Osteoblast (primary cell): ENCODE measurements at regions not wholly inside any gene's neighbourhood (a gene's known extent, or its start where the extent isn't known, plus 50 kb on each side); places are given as distances from the start of the nearest gene placed in this dataset.

ENCODE experiments used
- DNase-seq: peaks from one replicate; pipeline ENCODE4 v3.0.0; 2011; ENCODE audit warnings: low spot score, mixed read lengths; ENCODE audit not compliant: insufficient read length; ENCODE audit errors: missing footprints
- H2AFZ ChIP-seq: 2 replicates; pipeline ENCODE4 v1.6.0; 2011; ENCODE audit warnings: mild to moderate bottlenecking, low read length
- H3K27ac ChIP-seq: 2 replicates; pipeline ENCODE4 v1.5.1; 2011; ENCODE audit warnings: mild to moderate bottlenecking, low read depth, low read length, moderate library complexity
- H3K27me3 ChIP-seq: 2 replicates; pipeline ENCODE4 v1.6.0; 2012; ENCODE audit warnings: mild to moderate bottlenecking, control low read depth, inconsistent platforms, low read length, moderate library complexity; ENCODE audit not compliant: insufficient read depth
- H3K36me3 ChIP-seq: 2 replicates; pipeline ENCODE4 v1.5.1; 2011; ENCODE audit warnings: mild to moderate bottlenecking, low read length, control low read depth, moderate library complexity; ENCODE audit not compliant: insufficient read depth
- H3K4me1 ChIP-seq: 2 replicates; pipeline ENCODE4 v1.5.1; 2011; ENCODE audit warnings: mild to moderate bottlenecking, low read length, control low read depth, moderate library complexity; ENCODE audit not compliant: insufficient read depth
- H3K4me2 ChIP-seq: 2 replicates; pipeline ENCODE4 v1.6.0; 2011; ENCODE audit warnings: mild to moderate bottlenecking, low read length; ENCODE audit not compliant: insufficient read depth
- H3K4me3 ChIP-seq: fragments of 200-600 bp; sonication (generic); 3 replicates; pipeline ENCODE4 v1.5.1; 2012; ENCODE audit warnings: mild to moderate bottlenecking, low read length, inconsistent platforms; ENCODE audit not compliant: insufficient read depth
- H3K79me2 ChIP-seq: 2 replicates; pipeline ENCODE4 v1.6.0; 2012; ENCODE audit warnings: mild to moderate bottlenecking, low read length, control low read depth, inconsistent platforms; ENCODE audit not compliant: insufficient read depth
- H3K9me3 ChIP-seq: 2 replicates; pipeline ENCODE4 v1.5.1; 2011; ENCODE audit warnings: low read depth, low read length, control low read depth
- H4K20me1 ChIP-seq: 2 replicates; pipeline ENCODE4 v1.6.0; 2012; ENCODE audit warnings: mild to moderate bottlenecking, low read length, control low read depth; ENCODE audit not compliant: insufficient read depth
- CTCF ChIP-seq: IDR thresholded peaks from 2 replicates; pipeline ENCODE4 v1.5.1; 2011; ENCODE audit warnings: mild to moderate bottlenecking, low read depth, low read length, moderate library complexity; ENCODE audit errors: extremely low read depth

- no peak overlapping the region for H2AFZ ChIP-seq
- no peaks in the 10 kb centered on the region for H3K79me2 ChIP-seq
- no peaks in the 10 kb centered on the region for H3K4me1 ChIP-seq
Measured at GRCh38 chr4:137774501-137774900, 242.2 kb upstream of the PCDH18 start.

GRCh38 chr4:137768881-137769280, 236.6 kb upstream of the PCDH18 start:
- Histone ChIP-seq H3K27ac (no peak overlapping the region), H3K9me3 (no peaks in the 10 kb centered on the region), H3K79me2 (no peaks in the 10 kb centered on the region), H3K27me3 (no peaks in the 10 kb centered on the region), H3K4me2 (no peak overlapping the region), H2AFZ (peak overlapping the region; percentile 11), H3K4me3 (no peak overlapping the region), H3K4me1 (no peaks in the 10 kb centered on the region), H3K36me3 (no peaks in the 10 kb centered on the region), H4K20me1 (no peaks in the 10 kb centered on the region)
- no peak for TF ChIP-seq CTCF
- DNase-seq = no peak

More at GRCh38 chr4:137774501-137774900, 242.2 kb upstream of the PCDH18 start:
- no peak overlapping the region for H3K4me2 ChIP-seq
- no peaks in the 10 kb centered on the region for H4K20me1 ChIP-seq
- no peak overlapping the region for H3K27ac ChIP-seq
- H3K9me3 ChIP-seq = no peaks in the 10 kb centered on the region
- TF ChIP-seq CTCF = no peak
- no peaks in the 10 kb centered on the region for H3K27me3 ChIP-seq
- no peak for DNase-seq
- no peak overlapping the region for H3K4me3 ChIP-seq
- no peaks in the 10 kb centered on the region for H3K36me3 ChIP-seq

- H2AFZ ChIP-seq = no peak overlapping the region
- TF ChIP-seq CTCF = no peak
- DNase-seq = no peak
- H3K4me2 ChIP-seq = no peak overlapping the region
- no peaks in the 10 kb centered on the region for H3K4me1 ChIP-seq
- no peaks in the 10 kb centered on the region for H3K9me3 ChIP-seq
- H3K36me3 ChIP-seq = no peaks in the 10 kb centered on the region
- H3K79me2 ChIP-seq = no peaks in the 10 kb centered on the region
- H3K27me3 ChIP-seq = no peaks in the 10 kb centered on the region
- no peaks in the 10 kb centered on the region for H4K20me1 ChIP-seq
- H3K27ac ChIP-seq = no peak overlapping the region
- no peak overlapping the region for H3K4me3 ChIP-seq
Measured at GRCh38 chr4:137768196-137768595, 235.9 kb upstream of the PCDH18 start.

GRCh38 chr4:137762591-137762990, 230.3 kb upstream of the PCDH18 start:
- no peaks in the 10 kb centered on the region for H3K27me3 ChIP-seq
- no peak overlapping the region for H3K4me3 ChIP-seq
- no peaks in the 10 kb centered on the region for H3K79me2 ChIP-seq
- H3K4me1 ChIP-seq = no peaks in the 10 kb centered on the region
- TF ChIP-seq CTCF = no peak
- H3K4me2 ChIP-seq = no peak overlapping the region
- DNase-seq = no peak
- H3K27ac ChIP-seq = no peak overlapping the region
- H3K36me3 ChIP-seq = no peaks in the 10 kb centered on the region
- H4K20me1 ChIP-seq = no peaks in the 10 kb centered on the region
- no peaks in the 10 kb centered on the region for H3K9me3 ChIP-seq
- no peak overlapping the region for H2AFZ ChIP-seq
